ENCODE measurements at regions not wholly inside any gene's neighbourhood (a gene's known extent, or its start where the extent isn't known, plus 50 kb on each side); places are given as distances from the start of the nearest gene placed in this dataset.

GRCh38 chr11:79762279-79762921 lies 321.6 kb upstream of the TENM4 start:
- Histone ChIP-seq H3K9me1 (replicated peaks; ENCODE audit: control insufficient read depth, extremely low read depth, insufficient read depth, low read length) (no peaks in the 10 kb centered on the region), H3K9ac (replicated peaks; ENCODE audit: extremely low read depth, insufficient read depth, low read length) (no peak overlapping the region), H3K9me3 (replicated peaks; ENCODE audit: control insufficient read depth, insufficient read depth, low read length) (peaks cover 3% of the 10 kb centered on the region), H3K4me1 (ENCODE audit: control insufficient read depth, extremely low read depth, insufficient read depth, low read length) (no peaks in the 10 kb centered on the region), H2AFZ (ENCODE audit: low read depth, low read length) (no peak overlapping the region), H3K4me2 (ENCODE audit: insufficient read depth, low read length) (no peak overlapping the region), H3K27ac (ENCODE audit: insufficient read depth, low read depth, low read length) (no peak overlapping the region), H4K20me1 (replicated peaks; ENCODE audit: control insufficient read depth, extremely low read depth, insufficient read depth, low read length) (no peaks in the 10 kb centered on the region), H3K27me3 (ENCODE audit: control insufficient read depth in 2 of 2, insufficient read depth in 2 of 2, low read length in 2 of 2) (no peaks in the 10 kb centered on the region), H3K36me3 (ENCODE audit: control insufficient read depth in 2 of 2, extremely low read depth in 1 of 2, insufficient read depth in 2 of 2, low read length in 2 of 2) (no peaks in the 10 kb centered on the region), H3K79me2 (ENCODE audit: control insufficient read depth, insufficient read depth, low read length) (no peaks in the 10 kb centered on the region), H3K4me3 (replicated peaks in 1 of 3; ENCODE audit: insufficient read depth in 1 of 3, low read depth in 1 of 3, low read length in 3 of 3) (no peak overlapping the region)
- POLR2A ChIA-PET, result no interaction called here
- no peak for DNase-seq (ENCODE audit: low read depth, low spot score)
- TF ChIP-seq POLR2A (IDR thresholded peaks at IDR 0.05; ENCODE audit: low read depth, low read length) (no peak), JUN (IDR thresholded peaks at IDR 0.05; ENCODE audit: borderline replicate concordance, insufficient read depth, insufficient read length, low read depth) (peak; percentile 5)
- CTCF ChIA-PET, result no interaction called here
- dilution Hi-C loops (cut with MboI; ENCODE audit: extremely low pct_ligation_motif_present, low sequenced_read_pairs) (no loop called here), intact Hi-C loops (cut with micrococcal nuclease) (no loop called here)
- FAIRE-seq, result no peak
- BruUV-seq (replicated peaks), result no TSS peak

GRCh38 chr11:79758325-79758724 lies 317.5 kb upstream of the TENM4 start:
- intact Hi-C loops (cut with micrococcal nuclease) (no loop called here), dilution Hi-C loops (cut with MboI; ENCODE audit: extremely low pct_ligation_motif_present, low sequenced_read_pairs) (no loop called here)
- Histone ChIP-seq H3K9me1 (replicated peaks; ENCODE audit: control insufficient read depth, extremely low read depth, insufficient read depth, low read length) (no peaks in the 10 kb centered on the region), H4K20me1 (replicated peaks; ENCODE audit: control insufficient read depth, extremely low read depth, insufficient read depth, low read length) (no peaks in the 10 kb centered on the region), H3K36me3 (ENCODE audit: control insufficient read depth in 2 of 2, extremely low read depth in 1 of 2, insufficient read depth in 2 of 2, low read length in 2 of 2) (no peaks in the 10 kb centered on the region), H3K4me1 (ENCODE audit: control insufficient read depth, extremely low read depth, insufficient read depth, low read length) (no peaks in the 10 kb centered on the region), H3K4me2 (ENCODE audit: insufficient read depth, low read length) (no peak overlapping the region), H3K9ac (replicated peaks; ENCODE audit: extremely low read depth, insufficient read depth, low read length) (no peak overlapping the region), H3K27me3 (ENCODE audit: control insufficient read depth in 2 of 2, insufficient read depth in 2 of 2, low read length in 2 of 2) (no peaks in the 10 kb centered on the region), H2AFZ (ENCODE audit: low read depth, low read length) (no peak overlapping the region), H3K4me3 (replicated peaks in 1 of 3; ENCODE audit: insufficient read depth in 1 of 3, low read depth in 1 of 3, low read length in 3 of 3) (no peak overlapping the region), H3K79me2 (ENCODE audit: control insufficient read depth, insufficient read depth, low read length) (no peaks in the 10 kb centered on the region), H3K27ac (ENCODE audit: insufficient read depth, low read depth, low read length) (no peak overlapping the region), H3K9me3 (replicated peaks; ENCODE audit: control insufficient read depth, insufficient read depth, low read length) (no peaks in the 10 kb centered on the region)
- DNase-seq (ENCODE audit: low read depth, low spot score) (no peak), FAIRE-seq (no peak)
- no TSS peak for BruUV-seq (replicated peaks)
- POLR2A ChIA-PET, result no interaction called here
- CTCF ChIA-PET, result no interaction called here
- TF ChIP-seq POLR2A (IDR thresholded peaks at IDR 0.05; ENCODE audit: low read depth, low read length) (no peak), MAX (IDR thresholded peaks at IDR 0.05; ENCODE audit: insufficient read depth, insufficient read length) (no peak), FOS (IDR thresholded peaks at IDR 0.05; ENCODE audit: borderline replicate concordance, insufficient read depth, low read length) (no peak), POLR2AphosphoS5 (IDR thresholded peaks at IDR 0.05; ENCODE audit: insufficient read depth, low read depth, low read length) (no peak), GATA2 (IDR thresholded peaks at IDR 0.05; ENCODE audit: insufficient read depth, insufficient read length, low read depth, low read length) (no peak), JUN (IDR thresholded peaks at IDR 0.05; ENCODE audit: borderline replicate concordance, insufficient read depth, insufficient read length, low read depth) (no peak)
- TF ChIP-seq, protein P1, sequence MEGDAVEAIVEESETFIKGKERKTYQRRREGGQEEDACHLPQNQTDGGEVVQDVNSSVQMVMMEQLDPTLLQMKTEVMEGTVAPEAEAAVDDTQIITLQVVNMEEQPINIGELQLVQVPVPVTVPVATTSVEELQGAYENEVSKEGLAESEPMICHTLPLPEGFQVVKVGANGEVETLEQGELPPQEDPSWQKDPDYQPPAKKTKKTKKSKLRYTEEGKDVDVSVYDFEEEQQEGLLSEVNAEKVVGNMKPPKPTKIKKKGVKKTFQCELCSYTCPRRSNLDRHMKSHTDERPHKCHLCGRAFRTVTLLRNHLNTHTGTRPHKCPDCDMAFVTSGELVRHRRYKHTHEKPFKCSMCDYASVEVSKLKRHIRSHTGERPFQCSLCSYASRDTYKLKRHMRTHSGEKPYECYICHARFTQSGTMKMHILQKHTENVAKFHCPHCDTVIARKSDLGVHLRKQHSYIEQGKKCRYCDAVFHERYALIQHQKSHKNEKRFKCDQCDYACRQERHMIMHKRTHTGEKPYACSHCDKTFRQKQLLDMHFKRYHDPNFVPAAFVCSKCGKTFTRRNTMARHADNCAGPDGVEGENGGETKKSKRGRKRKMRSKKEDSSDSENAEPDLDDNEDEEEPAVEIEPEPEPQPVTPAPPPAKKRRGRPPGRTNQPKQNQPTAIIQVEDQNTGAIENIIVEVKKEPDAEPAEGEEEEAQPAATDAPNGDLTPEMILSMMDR (IDR thresholded peaks at IDR 0.05; ENCODE audit: extremely low read depth in 1 of 2, insufficient read depth in 1 of 2, low read depth in 1 of 2, low read length in 2 of 2), result no peak
